Stimulated activated CD8-positive, alpha-beta memory T cell treated with anti-CD3 and anti-CD28 coated beads, Interleukin-12 subunit alpha, Interleukin-12 subunit beta, amount 100 ng/mL, for 1 hour (primary cell): ENCODE measurements at regions not wholly inside any gene's neighbourhood (a gene's known extent, or its start where the extent isn't known, plus 50 kb on each side); places are given as distances from the start of the nearest gene placed in this dataset.

ENCODE experiments used
- DNase-seq: peaks from one replicate; pipeline ENCODE4 v3.0.0-alpha.2; 2020; ENCODE audit warnings: low read depth

GRCh38 chr11:19472679-19473078 lies 231.9 kb upstream of the E2F8 start:
- DNase-seq = no peak

- DNase-seq = no peak
These were observed 227.2 kb upstream of the E2F8 start for GRCh38 chr11:19467904-19468303.

- DNase-seq = no peak
These were observed 225.6 kb upstream of the E2F8 start for GRCh38 chr11:19466314-19466713.

DNA sequence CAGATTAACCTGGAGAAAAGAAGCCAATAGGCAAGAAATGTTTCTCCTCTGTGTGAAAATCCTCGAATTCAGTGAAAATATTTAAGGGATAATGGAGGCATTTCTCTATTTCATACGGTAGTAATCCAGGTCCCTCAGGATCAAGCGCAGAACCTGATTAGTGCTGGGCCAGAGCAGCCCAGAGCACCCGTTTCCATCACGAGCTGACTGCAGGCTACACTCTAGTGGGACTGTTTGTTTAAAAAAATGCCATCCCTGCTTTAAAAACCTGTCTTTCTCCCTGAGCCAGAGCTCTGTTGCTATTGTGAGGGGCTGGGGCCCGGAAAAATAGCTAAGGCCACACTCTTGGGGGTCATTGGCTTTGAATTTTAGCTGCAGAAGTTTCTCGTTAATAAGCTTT lies 223.2 kb upstream of the E2F8 start:
- DNase-seq = no peak

DNA sequence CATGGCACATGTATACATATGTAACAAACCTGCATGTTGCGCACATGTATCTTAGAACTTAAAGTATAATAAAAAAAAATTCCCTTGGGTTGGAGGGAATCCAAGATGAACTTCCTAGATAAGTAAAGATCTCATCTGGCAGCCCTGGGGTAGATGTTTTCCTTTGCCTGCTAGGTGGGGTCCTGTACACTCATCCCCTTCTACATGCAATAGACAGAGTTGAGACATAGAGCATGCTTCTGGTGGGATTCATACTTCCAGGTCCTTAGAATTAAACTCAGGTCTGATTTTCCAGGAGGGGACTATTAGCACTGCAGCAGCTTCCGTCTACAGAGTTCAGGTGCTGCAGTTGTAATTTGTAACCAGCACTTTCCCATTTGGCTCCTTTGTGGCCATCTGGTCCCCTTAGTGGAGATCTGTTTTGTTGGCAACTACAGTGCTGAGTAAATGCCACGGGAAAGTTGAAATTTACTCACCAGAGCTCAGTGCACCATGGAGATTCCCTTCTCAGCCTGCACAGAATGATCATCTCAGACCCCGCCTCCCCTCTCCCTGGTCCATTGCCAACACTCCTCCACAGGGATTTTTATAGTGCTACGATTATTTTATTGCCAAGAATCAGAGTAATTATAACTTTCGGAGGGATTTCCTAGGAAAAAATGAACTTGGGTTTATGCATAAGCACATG lies 220.1 kb upstream of the E2F8 start:
- DNase-seq = no peak

GRCh38 chr11:19459240-19459639 lies 218.5 kb upstream of the E2F8 start:
- DNase-seq = no peak

DNA sequence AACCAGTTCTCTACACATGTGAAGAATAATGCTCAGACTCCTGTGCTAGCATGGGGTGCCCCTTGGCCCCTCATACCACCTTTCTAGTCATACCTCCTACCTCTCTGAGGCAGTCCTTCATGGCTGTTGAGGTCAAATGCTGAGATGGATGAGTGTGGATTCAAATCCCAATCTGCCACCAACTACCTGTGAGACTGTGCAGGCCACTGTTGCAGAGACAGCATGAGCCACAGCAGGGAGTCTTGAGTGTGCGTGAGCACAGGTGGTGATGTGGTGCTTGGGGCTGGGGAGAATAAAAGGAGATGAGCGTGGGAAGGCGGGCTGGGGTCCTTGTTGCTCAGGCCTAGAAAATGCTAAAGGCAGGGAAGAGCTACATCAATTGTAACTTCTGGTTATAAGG lies 218.0 kb upstream of the E2F8 start:
- no peak for DNase-seq

GRCh38 chr11:19458231-19458630 lies 217.5 kb upstream of the E2F8 start:
- DNase-seq = no peak

DNA sequence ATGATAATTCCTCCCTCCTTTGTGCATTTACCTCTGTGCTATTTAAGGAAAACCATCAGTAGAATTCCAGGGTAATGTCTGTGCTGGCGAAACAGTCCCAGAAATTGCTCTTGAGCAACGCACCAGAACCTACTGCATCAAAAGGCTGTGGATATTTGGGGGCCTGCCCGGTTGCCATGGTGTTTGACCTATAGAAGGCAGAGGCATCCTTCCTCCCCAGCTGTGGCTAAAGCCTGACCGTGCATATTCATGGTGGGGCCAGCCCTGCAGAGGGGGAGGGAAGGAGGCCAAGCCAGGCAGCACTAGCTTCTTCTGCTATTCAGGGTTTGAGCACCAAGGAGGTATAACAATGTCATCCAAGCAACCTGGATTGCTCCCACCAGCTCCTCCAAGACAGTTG lies 215.0 kb upstream of the E2F8 start:
- no peak for DNase-seq

DNA sequence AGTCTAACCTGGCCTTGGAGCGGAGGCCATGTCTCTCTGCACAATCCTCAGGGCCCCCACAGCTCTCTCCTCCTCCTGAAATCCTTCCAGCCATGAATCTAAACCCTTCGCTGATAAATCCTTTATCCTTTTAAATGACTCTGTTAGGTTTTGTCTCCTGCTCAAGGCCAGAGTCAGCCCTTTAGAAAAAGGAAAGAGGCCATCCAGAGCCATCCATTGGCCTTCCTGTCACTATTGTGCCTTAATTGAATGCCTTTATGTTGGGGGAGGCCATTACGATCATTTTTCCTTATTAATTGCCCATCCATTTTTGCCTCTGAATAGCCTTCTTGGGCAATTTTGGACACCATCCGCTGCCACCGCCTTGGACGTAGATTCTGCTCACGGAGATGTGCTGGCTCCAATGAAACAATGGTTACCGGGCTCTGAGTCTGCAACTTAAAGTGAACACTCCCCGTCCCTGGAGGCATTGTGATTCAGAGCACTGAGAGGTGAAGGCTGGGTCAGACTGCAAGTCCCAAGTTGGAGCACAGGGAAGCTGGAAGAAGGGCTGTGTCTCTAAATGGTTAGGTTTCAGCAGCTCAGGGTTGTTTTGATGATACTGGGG lies 213.0 kb upstream of the E2F8 start:
- no peak for DNase-seq

- DNase-seq = no peak
These were observed 210.9 kb upstream of the E2F8 start for GRCh38 chr11:19451609-19452008.

GRCh38 chr11:19450282-19450681 lies 209.5 kb upstream of the E2F8 start:
- DNase-seq = no peak

- DNase-seq = no peak
These were observed 207.9 kb upstream of the E2F8 start for GRCh38 chr11:19448651-19449050.

DNA sequence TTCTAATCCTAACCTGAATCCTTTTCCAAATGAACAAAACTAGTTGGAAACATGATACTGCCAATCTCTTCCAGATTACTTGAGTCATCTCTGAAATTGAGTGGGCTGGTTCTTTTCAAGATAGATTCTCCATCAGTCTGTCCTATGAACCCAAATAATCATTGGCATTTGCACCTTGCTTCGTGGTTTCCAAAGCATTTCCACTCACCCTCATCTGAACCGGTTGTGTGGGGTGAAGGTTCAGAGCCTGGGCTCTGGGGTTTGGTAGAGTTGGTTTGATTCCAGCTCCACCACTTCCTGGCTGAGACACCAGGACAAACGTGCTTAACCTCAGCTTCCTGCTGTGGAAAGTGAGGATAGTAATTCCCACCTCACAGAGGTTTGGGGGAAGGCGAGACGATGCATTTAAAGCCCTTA lies 206.4 kb upstream of the E2F8 start:
- no peak for DNase-seq

DNA sequence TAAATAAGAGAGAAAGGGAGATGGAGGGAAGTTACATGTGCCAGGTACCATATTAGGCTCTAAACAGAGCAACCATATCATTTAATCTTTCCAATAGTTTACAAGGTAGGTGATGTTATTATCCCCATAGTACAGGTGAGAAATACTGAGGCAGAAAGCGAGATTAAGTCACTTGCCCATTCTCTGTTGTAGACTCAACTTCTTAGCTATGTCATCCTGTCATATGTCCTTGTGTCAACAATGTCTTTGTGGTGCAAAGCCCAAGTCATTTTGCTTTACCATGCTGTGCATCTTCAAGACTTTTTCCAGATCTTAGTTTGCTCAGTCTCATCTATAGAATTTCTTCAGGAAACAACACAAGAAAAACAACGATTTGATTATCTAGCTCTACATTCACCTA lies 205.0 kb upstream of the E2F8 start:
- no peak for DNase-seq

GRCh38 chr11:19444231-19444630 lies 203.5 kb upstream of the E2F8 start:
- DNase-seq = no peak

DNA sequence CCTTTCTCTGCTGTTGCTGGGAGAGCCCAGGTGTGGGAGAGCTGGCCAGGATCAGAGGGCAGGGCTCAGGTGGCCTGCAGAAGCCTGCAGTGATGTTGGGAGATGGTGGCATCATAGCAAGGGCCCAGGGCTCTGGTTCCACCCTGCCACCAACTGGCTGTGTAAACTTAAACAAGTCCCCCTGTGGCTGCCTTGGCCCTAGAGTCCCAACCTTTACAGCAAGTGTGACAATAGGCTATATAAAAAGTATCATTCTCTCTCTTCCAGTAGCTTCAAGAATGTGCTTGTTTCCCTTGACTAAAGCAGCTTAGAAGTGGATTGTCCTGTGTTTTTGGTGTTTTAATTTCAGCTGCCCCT lies 201.8 kb upstream of the E2F8 start:
- no peak for DNase-seq

GRCh38 chr11:19441752-19442553 lies 201.2 kb upstream of the E2F8 start:
- no peak for DNase-seq

- no peak for DNase-seq
These were observed 200.5 kb upstream of the E2F8 start for GRCh38 chr11:19441288-19441687.

- no peak for DNase-seq
These were observed 197.0 kb upstream of the E2F8 start for GRCh38 chr11:19437760-19438159.

GRCh38 chr11:19436932-19437331 lies 196.2 kb upstream of the E2F8 start:
- no peak for DNase-seq

GRCh38 chr11:19435306-19435989 lies 194.7 kb upstream of the E2F8 start:
- DNase-seq = no peak

DNA sequence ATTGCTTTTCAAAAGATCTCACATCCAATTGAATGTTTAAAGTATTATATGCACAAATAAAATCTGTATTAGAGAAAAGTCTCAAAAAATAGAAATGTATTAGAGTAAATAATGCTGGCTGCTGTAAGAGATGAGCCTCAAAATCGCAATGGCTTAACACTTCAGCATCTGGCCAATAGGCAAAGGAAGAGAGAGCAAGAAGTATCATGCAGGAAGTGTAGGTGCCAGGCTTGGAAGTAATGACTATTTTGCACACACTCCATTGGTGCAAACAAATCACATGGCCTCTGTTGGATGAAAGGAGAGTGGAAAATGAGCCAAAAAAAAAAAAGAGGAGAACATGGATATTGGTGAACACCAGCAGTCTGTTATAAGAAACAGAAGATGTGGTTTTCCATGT lies 193.0 kb upstream of the E2F8 start:
- no peak for DNase-seq
